A172 (cell line): ENCODE measurements at regions not wholly inside any gene's neighbourhood (a gene's known extent, or its start where the extent isn't known, plus 50 kb on each side); places are given as distances from the start of the nearest gene placed in this dataset.

ENCODE experiments used
- DNase-seq: peaks from one replicate; pipeline ENCODE4 v3.0.0-alpha.2; 2015; ENCODE audit warnings: low spot score

- DNase-seq: no peak
Measured at GRCh38 chr12:124430491-124430890, 135.6 kb downstream of the RFLNA start.

GRCh38 chr12:124429535-124429934, 134.6 kb downstream of the RFLNA start:
- no peak for DNase-seq

- DNase-seq: no peak
Measured at GRCh38 chr12:124428792-124429281, 133.9 kb downstream of the RFLNA start.

- DNase-seq: peak; percentile 62
Measured at GRCh38 chr12:124428136-124428791, 133.4 kb downstream of the RFLNA start.

- DNase-seq: no peak
Measured at GRCh38 chr12:124426594-124427555, 132.0 kb downstream of the RFLNA start.

GRCh38 chr12:124425667-124426066, 130.8 kb downstream of the RFLNA start:
- DNase-seq: no peak

- no peak for DNase-seq
Measured at GRCh38 chr12:124424516-124424905, 129.6 kb downstream of the RFLNA start.

- no peak for DNase-seq
Measured at GRCh38 chr12:124423761-124424515, 129.0 kb downstream of the RFLNA start.

- DNase-seq: peak; percentile 95
Measured at GRCh38 chr12:124422570-124423523, 128.0 kb downstream of the RFLNA start.

- peak; percentile 70 for DNase-seq
Measured at GRCh38 chr12:124422142-124422569, 127.3 kb downstream of the RFLNA start.

- no peak for DNase-seq
Measured at GRCh38 chr12:124420996-124421674, 126.2 kb downstream of the RFLNA start.

- DNase-seq: no peak
Measured at GRCh38 chr12:124420041-124420995, 125.4 kb downstream of the RFLNA start.

- DNase-seq: no peak
Measured at GRCh38 chr12:124419292-124420040, 124.6 kb downstream of the RFLNA start.

- DNase-seq: no peak
Measured at GRCh38 chr12:124418791-124419190, 123.9 kb downstream of the RFLNA start.

GRCh38 chr12:124418156-124418555, 123.3 kb downstream of the RFLNA start:
- no peak for DNase-seq

GRCh38 chr12:124416516-124417395, 121.9 kb downstream of the RFLNA start:
- peak; percentile 67 for DNase-seq

- DNase-seq: no peak
Measured at GRCh38 chr12:124415064-124415463, 120.2 kb downstream of the RFLNA start.
